ENCODE measurements at regions not wholly inside any gene's neighbourhood (a gene's known extent, or its start where the extent isn't known, plus 50 kb on each side); places are given as distances from the start of the nearest gene placed in this dataset.

DNA sequence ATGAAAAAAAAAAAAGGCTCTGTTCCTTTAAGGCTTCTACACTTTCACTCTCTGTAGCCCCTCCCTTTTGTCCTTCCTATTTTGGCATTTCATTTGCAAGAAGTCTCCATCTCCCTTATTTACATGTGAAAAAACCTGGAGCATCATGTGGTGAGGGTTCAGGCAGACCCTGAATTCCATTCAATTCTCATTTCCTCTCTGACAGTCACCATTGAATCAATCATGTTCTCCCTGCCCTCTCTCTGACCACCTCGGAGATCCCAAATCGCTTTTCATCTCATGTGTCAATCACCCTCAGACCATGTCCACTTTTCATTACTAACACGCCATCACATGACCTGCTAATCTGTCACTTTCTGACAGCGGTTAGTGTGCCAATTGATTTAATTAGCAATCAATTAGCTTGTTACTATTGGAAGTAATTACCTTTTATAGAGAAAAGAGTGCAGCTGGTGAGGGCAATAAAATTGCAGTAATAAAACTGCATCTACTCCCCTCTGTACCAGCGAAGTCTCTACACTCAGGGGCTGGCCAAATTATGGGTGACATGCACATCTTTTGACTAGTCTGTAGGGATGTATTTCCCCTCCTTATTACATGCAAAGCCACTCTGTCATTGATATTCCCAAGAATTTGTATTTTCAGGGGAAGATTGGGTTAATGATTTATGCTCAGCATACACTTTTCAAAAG is 317.4 kb downstream of the EN1 start:
- 1% methylated on average over 5 of the region's 5 CpGs for WGBS (ENCODE audit: insufficient coverage, low coverage, missing lambda C conversion rate)
- no peak overlapping the region for H3K4me3 ChIP-seq
- H3K9ac ChIP-seq (ENCODE audit: insufficient read depth in 1 of 2, low read depth in 2 of 2, low read length in 2 of 2) = no peak overlapping the region
- H3K27me3 ChIP-seq (ENCODE audit: control insufficient read depth in 2 of 2, insufficient read depth in 2 of 2, low read length in 2 of 2) = peaks cover 0 to 1% of the 10 kb centered on the region in 2 experiments; a peak in 1 of 5 replicates
- FAIRE-seq = no peak
- no peak for ATAC-seq
- in situ Hi-C loops (cut with MboI) (no loop called here), intact Hi-C loops (cut with micrococcal nuclease) (loop anchor here (5.0 kb wide), 1 partner anchor 332 kb away; no protein-coding TSS in a partner anchor)
- no peak for DNase-seq (ENCODE audit: extremely low read depth in 1 of 4, low spot score in 3 of 4)
- ChIA-PET CTCF (ENCODE audit: low intra/inter-chr PET ratio) (no interaction called here), POLR2A (no interaction called here)
- no peaks in the 10 kb centered on the region for H3K36me3 ChIP-seq (ENCODE audit: control insufficient read depth, insufficient read depth, low read length)
- H3K4me2 ChIP-seq (ENCODE audit: insufficient read depth, low read length) = no peak overlapping the region
- H3K4me1 ChIP-seq (replicated peaks in 1 of 2; ENCODE audit: control insufficient read depth in 2 of 2, insufficient read depth in 2 of 2, low read length in 2 of 2) = no peaks in the 10 kb centered on the region
- H3K27ac ChIP-seq (ENCODE audit: extremely low read depth, low read depth, low read length) = no peak overlapping the region
- no peaks in the 10 kb centered on the region for H3K79me2 ChIP-seq (ENCODE audit: control insufficient read depth, insufficient read depth, low read length)
- no peaks in the 10 kb centered on the region for H4K20me1 ChIP-seq (replicated peaks; ENCODE audit: control insufficient read depth, insufficient read depth, low read length)
- TF ChIP-seq, protein P1, sequence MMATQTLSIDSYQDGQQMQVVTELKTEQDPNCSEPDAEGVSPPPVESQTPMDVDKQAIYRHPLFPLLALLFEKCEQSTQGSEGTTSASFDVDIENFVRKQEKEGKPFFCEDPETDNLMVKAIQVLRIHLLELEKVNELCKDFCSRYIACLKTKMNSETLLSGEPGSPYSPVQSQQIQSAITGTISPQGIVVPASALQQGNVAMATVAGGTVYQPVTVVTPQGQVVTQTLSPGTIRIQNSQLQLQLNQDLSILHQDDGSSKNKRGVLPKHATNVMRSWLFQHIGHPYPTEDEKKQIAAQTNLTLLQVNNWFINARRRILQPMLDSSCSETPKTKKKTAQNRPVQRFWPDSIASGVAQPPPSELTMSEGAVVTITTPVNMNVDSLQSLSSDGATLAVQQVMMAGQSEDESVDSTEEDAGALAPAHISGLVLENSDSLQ (IDR thresholded peaks at IDR 0.05) = peak; percentile 33
- TF ChIP-seq NR0B1 (IDR thresholded peaks at IDR 0.05; ENCODE audit: partially characterized antibody) = no peak
- no peak overlapping the region for H2AFZ ChIP-seq (ENCODE audit: low read depth, low read length)
- H3K9me3 ChIP-seq (replicated peaks; ENCODE audit: control insufficient read depth, insufficient read depth, low read depth, low read length) = no peaks in the 10 kb centered on the region
- no peaks in the 10 kb centered on the region for H3K9me1 ChIP-seq (ENCODE audit: control insufficient read depth, insufficient read depth, low read length)
- BruUV-seq (replicated peaks) = no TSS peak

- in situ Hi-C loops (cut with MboI) = no loop called here
- ATAC-seq (no peak), DNase-seq (ENCODE audit: extremely low read depth in 1 of 4, low spot score in 3 of 4) (no peak), FAIRE-seq (no peak)
- POLR2A ChIA-PET = no interaction called here
- Histone ChIP-seq H3K27me3 (ENCODE audit: control insufficient read depth in 2 of 2, insufficient read depth in 2 of 2, low read length in 2 of 2) (no peaks in the 10 kb centered on the region), H3K27ac (ENCODE audit: extremely low read depth, low read depth, low read length) (no peak overlapping the region), H2AFZ (ENCODE audit: low read depth, low read length) (no peak overlapping the region), H3K4me3 (no peak overlapping the region), H3K4me1 (replicated peaks in 1 of 2; ENCODE audit: control insufficient read depth in 2 of 2, insufficient read depth in 2 of 2, low read length in 2 of 2) (no peaks in the 10 kb centered on the region), H3K4me2 (ENCODE audit: insufficient read depth, low read length) (no peak overlapping the region), H4K20me1 (replicated peaks; ENCODE audit: control insufficient read depth, insufficient read depth, low read length) (no peaks in the 10 kb centered on the region), H3K36me3 (ENCODE audit: control insufficient read depth, insufficient read depth, low read length) (no peaks in the 10 kb centered on the region), H3K9me3 (replicated peaks; ENCODE audit: control insufficient read depth, insufficient read depth, low read depth, low read length) (no peaks in the 10 kb centered on the region), H3K9ac (ENCODE audit: insufficient read depth in 1 of 2, low read depth in 2 of 2, low read length in 2 of 2) (no peak overlapping the region), H3K9me1 (ENCODE audit: control insufficient read depth, insufficient read depth, low read length) (no peaks in the 10 kb centered on the region), H3K79me2 (ENCODE audit: control insufficient read depth, insufficient read depth, low read length) (no peaks in the 10 kb centered on the region)
- 0% methylated on average over 4 of the region's 4 CpGs for WGBS (ENCODE audit: insufficient coverage, low coverage, missing lambda C conversion rate)
- CTCF ChIA-PET (ENCODE audit: low intra/inter-chr PET ratio) = no interaction called here
- BruUV-seq (replicated peaks) = no TSS peak
- intact Hi-C loops (cut with micrococcal nuclease) = no loop called here
- TF ChIP-seq, protein P2, sequence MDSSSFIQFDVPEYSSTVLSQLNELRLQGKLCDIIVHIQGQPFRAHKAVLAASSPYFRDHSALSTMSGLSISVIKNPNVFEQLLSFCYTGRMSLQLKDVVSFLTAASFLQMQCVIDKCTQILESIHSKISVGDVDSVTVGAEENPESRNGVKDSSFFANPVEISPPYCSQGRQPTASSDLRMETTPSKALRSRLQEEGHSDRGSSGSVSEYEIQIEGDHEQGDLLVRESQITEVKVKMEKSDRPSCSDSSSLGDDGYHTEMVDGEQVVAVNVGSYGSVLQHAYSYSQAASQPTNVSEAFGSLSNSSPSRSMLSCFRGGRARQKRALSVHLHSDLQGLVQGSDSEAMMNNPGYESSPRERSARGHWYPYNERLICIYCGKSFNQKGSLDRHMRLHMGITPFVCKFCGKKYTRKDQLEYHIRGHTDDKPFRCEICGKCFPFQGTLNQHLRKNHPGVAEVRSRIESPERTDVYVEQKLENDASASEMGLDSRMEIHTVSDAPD (CRISPR knock-in tag; IDR thresholded peaks at IDR 0.05) = no peak
- TF ChIP-seq, protein P3, sequence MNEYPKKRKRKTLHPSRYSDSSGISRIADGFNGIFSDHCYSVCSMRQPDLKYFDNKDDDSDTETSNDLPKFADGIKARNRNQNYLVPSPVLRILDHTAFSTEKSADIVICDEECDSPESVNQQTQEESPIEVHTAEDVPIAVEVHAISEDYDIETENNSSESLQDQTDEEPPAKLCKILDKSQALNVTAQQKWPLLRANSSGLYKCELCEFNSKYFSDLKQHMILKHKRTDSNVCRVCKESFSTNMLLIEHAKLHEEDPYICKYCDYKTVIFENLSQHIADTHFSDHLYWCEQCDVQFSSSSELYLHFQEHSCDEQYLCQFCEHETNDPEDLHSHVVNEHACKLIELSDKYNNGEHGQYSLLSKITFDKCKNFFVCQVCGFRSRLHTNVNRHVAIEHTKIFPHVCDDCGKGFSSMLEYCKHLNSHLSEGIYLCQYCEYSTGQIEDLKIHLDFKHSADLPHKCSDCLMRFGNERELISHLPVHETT (CRISPR knock-in tag; conservative IDR thresholded peaks at IDR 0.05 in 1 of 2, IDR thresholded peaks at IDR 0.05 in 1 of 2) = no peak
Measured at GRCh38 chr2:118527571-118527970, 319.9 kb downstream of the EN1 start.

Data from K562 (cell line).